Activated CD8-positive, alpha-beta memory T cell treated with anti-CD3 and anti-CD28 coated beads for 24 hours (primary cell): ENCODE measurements at regions not wholly inside any gene's neighbourhood (a gene's known extent, or its start where the extent isn't known, plus 50 kb on each side); places are given as distances from the start of the nearest gene placed in this dataset.

ENCODE experiments used
- DNase-seq: peaks from one replicate; pipeline ENCODE4 v3.0.0-alpha.2; 2020

- no peak for DNase-seq
Observed at GRCh38 chr6:170232186-170233002, 58.5 kb downstream of the DLL1 start.

- DNase-seq, result no peak
Observed at GRCh38 chr6:170231293-170232185, 59.3 kb downstream of the DLL1 start.

- DNase-seq, result no peak
Observed at GRCh38 chr6:170230520-170231292, 60.2 kb downstream of the DLL1 start.

GRCh38 chr6:170229851-170230519, 60.9 kb downstream of the DLL1 start:
- DNase-seq, result no peak

GRCh38 chr6:170229396-170229795, 61.5 kb downstream of the DLL1 start:
- no peak for DNase-seq

GRCh38 chr6:170228946-170229310, 62.0 kb downstream of the DLL1 start:
- no peak for DNase-seq

GRCh38 chr6:170227996-170228945, 62.6 kb downstream of the DLL1 start:
- no peak for DNase-seq

GRCh38 chr6:170227521-170227983, 63.3 kb downstream of the DLL1 start:
- DNase-seq, result no peak

GRCh38 chr6:170226647-170227046, 64.2 kb downstream of the DLL1 start:
- DNase-seq, result no peak

- DNase-seq, result no peak
Observed at GRCh38 chr6:170225852-170226417, 64.9 kb downstream of the DLL1 start.

GRCh38 chr6:170224694-170225660, 65.9 kb downstream of the DLL1 start:
- DNase-seq, result no peak

- no peak for DNase-seq
Observed at GRCh38 chr6:170223718-170224693, 66.9 kb downstream of the DLL1 start.

GRCh38 chr6:170222498-170223471, 68.1 kb downstream of the DLL1 start:
- DNase-seq, result peak; percentile 46

GRCh38 chr6:170221753-170222400, 69.0 kb downstream of the DLL1 start:
- DNase-seq, result peak; percentile 50

GRCh38 chr6:170221052-170221752, 69.7 kb downstream of the DLL1 start:
- DNase-seq, result peak; percentile 51

GRCh38 chr6:170213637-170214018, 77.2 kb downstream of the DLL1 start:
- DNase-seq, result peak; percentile 32
